Fibroblast of skin of left biceps (primary cell): ENCODE measurements at regions not wholly inside any gene's neighbourhood (a gene's known extent, or its start where the extent isn't known, plus 50 kb on each side); places are given as distances from the start of the nearest gene placed in this dataset.
A peak's percentile ranks its signal among the peaks of the same experiment; 100 is the strongest.

Source experiments
- DNase-seq, 2 experiments: peaks; one replicate each; pipeline ENCODE4 v3.0.0-alpha.2; 2013; ENCODE audit warnings: low read depth in 2 of 2

- DNase-seq: no peak
Measured at GRCh38 chr10:108434559-108435252, 1270.2 kb upstream of the SORCS1 start.

GRCh38 chr10:108427146-108427545 is 1262.6 kb upstream of the SORCS1 start:
- no peak for DNase-seq

GRCh38 chr10:108425283-108425964 is 1260.9 kb upstream of the SORCS1 start:
- no peak for DNase-seq

GRCh38 chr10:108424656-108425055 is 1260.2 kb upstream of the SORCS1 start:
- peak; percentile 33 to 41 for DNase-seq

GRCh38 chr10:108422286-108422685 is 1257.8 kb upstream of the SORCS1 start:
- DNase-seq: no peak

- DNase-seq: peak in 1 of 2 experiments; percentile 5
Measured at GRCh38 chr10:108421266-108421665, 1256.8 kb upstream of the SORCS1 start.

- DNase-seq: no peak
Measured at GRCh38 chr10:108413954-108414353, 1249.4 kb upstream of the SORCS1 start.

- no peak for DNase-seq
Measured at GRCh38 chr10:108412323-108412722, 1247.8 kb upstream of the SORCS1 start.

GRCh38 chr10:108411894-108412293 is 1247.4 kb upstream of the SORCS1 start:
- DNase-seq: no peak

- DNase-seq: no peak
Measured at GRCh38 chr10:108411206-108411605, 1246.7 kb upstream of the SORCS1 start.

- DNase-seq: no peak
Measured at GRCh38 chr10:108410236-108410635, 1245.7 kb upstream of the SORCS1 start.

GRCh38 chr10:108409306-108409705 is 1244.8 kb upstream of the SORCS1 start:
- no peak for DNase-seq

GRCh38 chr10:108404155-108404554 is 1239.6 kb upstream of the SORCS1 start:
- no peak for DNase-seq

- DNase-seq: no peak
Measured at GRCh38 chr10:108399465-108399864, 1235.0 kb upstream of the SORCS1 start.

GRCh38 chr10:108393089-108393488 is 1228.6 kb upstream of the SORCS1 start:
- peak; percentile 30 to 31 for DNase-seq

GRCh38 chr10:108392286-108392685 is 1227.8 kb upstream of the SORCS1 start:
- DNase-seq: peak; percentile 38 to 44

GRCh38 chr10:108388706-108389105 is 1224.2 kb upstream of the SORCS1 start:
- DNase-seq: no peak

- DNase-seq: no peak
Measured at GRCh38 chr10:108385963-108386362, 1221.5 kb upstream of the SORCS1 start.

- DNase-seq: no peak
Measured at GRCh38 chr10:108384378-108384777, 1219.9 kb upstream of the SORCS1 start.

- DNase-seq: no peak
Measured at GRCh38 chr10:108378779-108379178, 1214.3 kb upstream of the SORCS1 start.

GRCh38 chr10:108375691-108376090 is 1211.2 kb upstream of the SORCS1 start:
- no peak for DNase-seq

- DNase-seq: no peak
Measured at GRCh38 chr10:108374991-108375390, 1210.5 kb upstream of the SORCS1 start.

- no peak for DNase-seq
Measured at GRCh38 chr10:108365541-108365940, 1201.0 kb upstream of the SORCS1 start.
